HL-60 (cell line): ENCODE measurements at regions not wholly inside any gene's neighbourhood (a gene's known extent, or its start where the extent isn't known, plus 50 kb on each side); places are given as distances from the start of the nearest gene placed in this dataset.

Experiments used
- POLR2AphosphoS5 ChIP-seq: IDR thresholded peaks from 2 replicates; pipeline ENCODE4 v1.6.1; 2012; ENCODE audit warnings: low read depth
- REST ChIP-seq: IDR thresholded peaks from 2 replicates; pipeline ENCODE4 v1.6.1; 2012; ENCODE audit warnings: low read depth; ENCODE audit not compliant: insufficient replicate concordance
- TF ChIP-seq, protein P1 (sequence below): IDR thresholded peaks from one replicate; pipeline ENCODE4 v1.5.1; 2011; ENCODE audit warnings: low read length, control low read depth, inconsistent platforms; ENCODE audit not compliant: insufficient read depth

DNA sequence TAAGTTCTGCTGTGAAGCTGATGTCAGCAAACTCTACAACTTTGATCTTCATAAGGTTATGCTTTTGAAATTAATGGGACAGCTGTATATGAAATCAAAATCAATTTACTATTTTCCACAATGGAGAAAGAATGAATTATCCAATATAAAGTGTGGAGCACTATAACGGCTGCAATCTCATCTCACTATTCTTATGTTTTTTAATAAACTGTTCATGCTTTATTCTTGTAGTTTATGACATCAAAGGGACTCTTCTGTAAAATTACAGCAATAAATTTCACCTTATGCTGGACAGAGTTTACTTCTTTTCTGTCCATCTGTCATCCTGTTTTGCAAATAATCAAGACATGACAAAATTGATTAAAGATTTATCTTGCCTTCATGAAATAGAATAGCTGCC is 192.5 kb downstream of the TECRL start:
- TF ChIP-seq, protein P1, sequence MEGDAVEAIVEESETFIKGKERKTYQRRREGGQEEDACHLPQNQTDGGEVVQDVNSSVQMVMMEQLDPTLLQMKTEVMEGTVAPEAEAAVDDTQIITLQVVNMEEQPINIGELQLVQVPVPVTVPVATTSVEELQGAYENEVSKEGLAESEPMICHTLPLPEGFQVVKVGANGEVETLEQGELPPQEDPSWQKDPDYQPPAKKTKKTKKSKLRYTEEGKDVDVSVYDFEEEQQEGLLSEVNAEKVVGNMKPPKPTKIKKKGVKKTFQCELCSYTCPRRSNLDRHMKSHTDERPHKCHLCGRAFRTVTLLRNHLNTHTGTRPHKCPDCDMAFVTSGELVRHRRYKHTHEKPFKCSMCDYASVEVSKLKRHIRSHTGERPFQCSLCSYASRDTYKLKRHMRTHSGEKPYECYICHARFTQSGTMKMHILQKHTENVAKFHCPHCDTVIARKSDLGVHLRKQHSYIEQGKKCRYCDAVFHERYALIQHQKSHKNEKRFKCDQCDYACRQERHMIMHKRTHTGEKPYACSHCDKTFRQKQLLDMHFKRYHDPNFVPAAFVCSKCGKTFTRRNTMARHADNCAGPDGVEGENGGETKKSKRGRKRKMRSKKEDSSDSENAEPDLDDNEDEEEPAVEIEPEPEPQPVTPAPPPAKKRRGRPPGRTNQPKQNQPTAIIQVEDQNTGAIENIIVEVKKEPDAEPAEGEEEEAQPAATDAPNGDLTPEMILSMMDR, result no peak
- TF ChIP-seq REST, result no peak
- TF ChIP-seq POLR2AphosphoS5, result no peak
